ENCODE measurements at regions not wholly inside any gene's neighbourhood (a gene's known extent, or its start where the extent isn't known, plus 50 kb on each side); places are given as distances from the start of the nearest gene placed in this dataset.

DNA sequence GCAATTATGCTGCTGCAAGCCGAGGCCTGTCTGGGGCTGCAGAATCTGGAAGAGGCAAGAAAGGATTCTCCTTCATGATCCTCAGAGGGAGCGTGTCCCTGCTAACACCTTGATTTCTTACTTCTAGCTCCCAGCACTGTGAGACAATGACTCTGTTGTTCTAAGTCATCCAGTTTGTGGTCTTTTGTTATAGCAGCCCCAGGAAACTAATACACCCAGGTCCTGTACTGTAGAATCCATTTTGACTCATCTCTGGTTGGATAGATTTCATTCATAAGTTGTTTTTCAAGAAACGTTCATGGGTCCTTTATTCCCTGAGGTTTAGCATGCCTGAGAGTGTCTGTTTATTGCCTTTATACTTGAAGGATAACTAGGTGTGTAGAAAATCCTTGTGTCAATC lies 112.7 kb downstream of the TMEM17 start:
- TF ChIP-seq SP1 (CRISPR knock-in tag; IDR thresholded peaks at IDR 0.05) (no peak), RAD21 (CRISPR knock-in tag; conservative IDR thresholded peaks at IDR 0.05 in 1 of 2, IDR thresholded peaks at IDR 0.05 in 1 of 2) (no peak), NFE2L1 (tag; IDR thresholded peaks at IDR 0.05; ENCODE audit: borderline replicate concordance, low read depth) (no peak), CCAR2 (IDR thresholded peaks at IDR 0.05; ENCODE audit: low read depth, low read length) (no peak)
- TF ChIP-seq, protein P1, sequence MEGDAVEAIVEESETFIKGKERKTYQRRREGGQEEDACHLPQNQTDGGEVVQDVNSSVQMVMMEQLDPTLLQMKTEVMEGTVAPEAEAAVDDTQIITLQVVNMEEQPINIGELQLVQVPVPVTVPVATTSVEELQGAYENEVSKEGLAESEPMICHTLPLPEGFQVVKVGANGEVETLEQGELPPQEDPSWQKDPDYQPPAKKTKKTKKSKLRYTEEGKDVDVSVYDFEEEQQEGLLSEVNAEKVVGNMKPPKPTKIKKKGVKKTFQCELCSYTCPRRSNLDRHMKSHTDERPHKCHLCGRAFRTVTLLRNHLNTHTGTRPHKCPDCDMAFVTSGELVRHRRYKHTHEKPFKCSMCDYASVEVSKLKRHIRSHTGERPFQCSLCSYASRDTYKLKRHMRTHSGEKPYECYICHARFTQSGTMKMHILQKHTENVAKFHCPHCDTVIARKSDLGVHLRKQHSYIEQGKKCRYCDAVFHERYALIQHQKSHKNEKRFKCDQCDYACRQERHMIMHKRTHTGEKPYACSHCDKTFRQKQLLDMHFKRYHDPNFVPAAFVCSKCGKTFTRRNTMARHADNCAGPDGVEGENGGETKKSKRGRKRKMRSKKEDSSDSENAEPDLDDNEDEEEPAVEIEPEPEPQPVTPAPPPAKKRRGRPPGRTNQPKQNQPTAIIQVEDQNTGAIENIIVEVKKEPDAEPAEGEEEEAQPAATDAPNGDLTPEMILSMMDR (IDR thresholded peaks at IDR 0.05 in 2 of 3, conservative IDR thresholded peaks at IDR 0.05 in 1 of 3; ENCODE audit: insufficient read depth in 2 of 3, low read depth in 1 of 3, low read length in 3 of 3), result no peak
